Spinal cord (tissue), 9 donors: ENCODE measurements at regions not wholly inside any gene's neighbourhood (a gene's known extent, or its start where the extent isn't known, plus 50 kb on each side); places are given as distances from the start of the nearest gene placed in this dataset.

Source experiments
- DNase-seq, 6 donors: peaks; one replicate each; pipeline versions ENCODE4 v3.0.0 to v3.0.0-alpha.2; 2013 to 2015; ENCODE audit warnings: low spot score in 6 of 6, low read depth in 4 of 6
- H3K27ac ChIP-seq: one replicate; pipeline ENCODE4 v1.5.1; 2013; ENCODE audit warnings: low read depth, low read length, control low read depth
- H3K27me3 ChIP-seq: one replicate; pipeline ENCODE4 v1.6.1; 2013; ENCODE audit warnings: low read length; ENCODE audit not compliant: control insufficient read depth, insufficient read depth
- H3K36me3 ChIP-seq: one replicate; pipeline ENCODE4 v1.6.1; 2013; ENCODE audit warnings: low read length; ENCODE audit not compliant: control insufficient read depth, insufficient read depth
- H3K4me1 ChIP-seq: one replicate; pipeline ENCODE4 v1.6.1; 2013; ENCODE audit warnings: low read length; ENCODE audit not compliant: control insufficient read depth, insufficient read depth
- H3K4me3 ChIP-seq: one replicate; pipeline ENCODE4 v1.5.1; 2013; ENCODE audit warnings: low read depth, low read length, control low read depth
- H3K9me3 ChIP-seq: one replicate; pipeline ENCODE4 v1.6.1; 2013; ENCODE audit warnings: low read length; ENCODE audit not compliant: control insufficient read depth, insufficient read depth
- WGBS: methylation state at CpG from one replicate; pipeline ENCODE4 v1.1.5; 2013; ENCODE audit warnings: missing lambda C conversion rate; ENCODE audit not compliant: insufficient coverage; 5-methylcytosine and 5-hydroxymethylcytosine counted together
- donor health status: healthy.

- H3K36me3 ChIP-seq = no peaks in the 10 kb centered on the region
- no peaks in the 10 kb centered on the region for H3K9me3 ChIP-seq
- H3K27ac ChIP-seq = no peak overlapping the region
- DNase-seq = no peak
- no peak overlapping the region for H3K4me3 ChIP-seq
- H3K27me3 ChIP-seq = no peaks in the 10 kb centered on the region
- no CpG with 5 or more reads among the region's 1 CpG for WGBS
- H3K4me1 ChIP-seq = no peaks in the 10 kb centered on the region
Measured at GRCh38 chr14:32008602-32009193, 68.4 kb upstream of the ARHGAP5 start.

- Histone ChIP-seq H3K27ac (no peak overlapping the region), H3K9me3 (no peaks in the 10 kb centered on the region), H3K36me3 (no peaks in the 10 kb centered on the region), H3K4me3 (no peak overlapping the region), H3K4me1 (peaks cover 3% of the 10 kb centered on the region), H3K27me3 (no peaks in the 10 kb centered on the region)
- DNase-seq = peak in 1 of 6 donors; percentile 47
- WGBS = 58% methylated on average over 1 of the region's 5 CpGs
Measured at GRCh38 chr14:32009221-32009975, 67.7 kb upstream of the ARHGAP5 start.

GRCh38 chr14:32009976-32010581 is 67.0 kb upstream of the ARHGAP5 start:
- Histone ChIP-seq H3K27me3 (no peaks in the 10 kb centered on the region), H3K36me3 (no peaks in the 10 kb centered on the region)
- 91% methylated on average over 3 of the region's 6 CpGs for WGBS

GRCh38 chr14:32010604-32011125 is 66.4 kb upstream of the ARHGAP5 start:
- Histone ChIP-seq H3K9me3 (no peaks in the 10 kb centered on the region), H3K27ac (no peak overlapping the region)

More at GRCh38 chr14:32009976-32010581, 67.0 kb upstream of the ARHGAP5 start:
- no peak for DNase-seq
- Histone ChIP-seq H3K27ac (no peak overlapping the region), H3K9me3 (no peaks in the 10 kb centered on the region), H3K4me3 (no peak overlapping the region), H3K4me1 (peaks cover 4% of the 10 kb centered on the region)

GRCh38 chr14:32011225-32011624 is 65.9 kb upstream of the ARHGAP5 start:
- H3K4me3 ChIP-seq = no peak overlapping the region
- no peak overlapping the region for H3K27ac ChIP-seq
- no peaks in the 10 kb centered on the region for H3K36me3 ChIP-seq
- no peak for DNase-seq
- no peaks in the 10 kb centered on the region for H3K9me3 ChIP-seq
- no CpG with 5 or more reads among the region's 3 CpGs for WGBS
- H3K27me3 ChIP-seq = no peaks in the 10 kb centered on the region
- peaks cover 4% of the 10 kb centered on the region for H3K4me1 ChIP-seq

More at GRCh38 chr14:32010604-32011125, 66.4 kb upstream of the ARHGAP5 start:
- H3K36me3 ChIP-seq = no peaks in the 10 kb centered on the region
- WGBS = no CpG with 5 or more reads among the region's 4 CpGs
- H3K4me3 ChIP-seq = no peak overlapping the region
- H3K27me3 ChIP-seq = no peaks in the 10 kb centered on the region
- H3K4me1 ChIP-seq = peaks cover 4% of the 10 kb centered on the region
- DNase-seq = peak in 1 of 6 donors; percentile 15

- Histone ChIP-seq H3K27ac (no peak overlapping the region), H3K9me3 (no peaks in the 10 kb centered on the region), H3K4me3 (no peak overlapping the region), H3K4me1 (peaks cover 4% of the 10 kb centered on the region), H3K27me3 (no peaks in the 10 kb centered on the region), H3K36me3 (no peaks in the 10 kb centered on the region)
- DNase-seq = peak in 1 of 6 donors; percentile 34
Measured at GRCh38 chr14:32012062-32012461, 65.0 kb upstream of the ARHGAP5 start.

GRCh38 chr14:32012571-32012970 is 64.5 kb upstream of the ARHGAP5 start:
- WGBS = 63% methylated on average over 1 of the region's 1 CpG
- H3K9me3 ChIP-seq = no peaks in the 10 kb centered on the region

GRCh38 chr14:32013083-32013482 is 64.0 kb upstream of the ARHGAP5 start:
- 74% methylated on average over 4 of the region's 6 CpGs for WGBS
- H3K27me3 ChIP-seq = no peaks in the 10 kb centered on the region

More at GRCh38 chr14:32012571-32012970, 64.5 kb upstream of the ARHGAP5 start:
- Histone ChIP-seq H3K4me1 (peaks cover 4% of the 10 kb centered on the region), H3K27me3 (no peaks in the 10 kb centered on the region), H3K4me3 (no peak overlapping the region), H3K36me3 (no peaks in the 10 kb centered on the region), H3K27ac (no peak overlapping the region)
- DNase-seq = no peak

GRCh38 chr14:32014057-32014456 is 63.0 kb upstream of the ARHGAP5 start:
- Histone ChIP-seq H3K27ac (no peak overlapping the region), H3K36me3 (no peaks in the 10 kb centered on the region), H3K9me3 (no peaks in the 10 kb centered on the region), H3K4me1 (peaks cover 6% of the 10 kb centered on the region), H3K4me3 (no peak overlapping the region), H3K27me3 (no peaks in the 10 kb centered on the region)
- 40% methylated on average over 1 of the region's 1 CpG for WGBS
- peak in 1 of 6 donors; percentile 62 for DNase-seq

More at GRCh38 chr14:32013083-32013482, 64.0 kb upstream of the ARHGAP5 start:
- Histone ChIP-seq H3K36me3 (no peaks in the 10 kb centered on the region), H3K4me1 (peaks cover 4% of the 10 kb centered on the region), H3K27ac (no peak overlapping the region), H3K9me3 (no peaks in the 10 kb centered on the region), H3K4me3 (no peak overlapping the region)
- DNase-seq = no peak
